Right lobe of liver (tissue), 6 donors: ENCODE measurements at regions not wholly inside any gene's neighbourhood (a gene's known extent, or its start where the extent isn't known, plus 50 kb on each side); places are given as distances from the start of the nearest gene placed in this dataset.
"Not testable (repeated sequence)": the region's sequence is repeated elsewhere in the genome, so short reads cannot be mapped to it uniquely, and the experiment has no call there.

Experiments used
- ATAC-seq, 4 donors: fragments of 200-7000 bp; cut with Tn5 transposase; one replicate each; pipeline ENCODE4 v1.9.1; 2020; ENCODE audit warnings: mild to moderate bottlenecking in 4 of 4, moderate library complexity in 4 of 4
- DNase-seq, 3 donors: peaks; one replicate each; pipeline ENCODE4 v3.0.0-alpha.2; 2020
- H3K27ac ChIP-seq, 3 donors: fragments of 200-600 bp; one replicate each; pipeline ENCODE4 v1.8.0; 2022
- H3K27me3 ChIP-seq, 2 donors: fragments of 200-600 bp; one replicate each; pipeline ENCODE4 v1.8.0; 2022
- H3K36me3 ChIP-seq, 4 donors: fragments of 200-600 bp; sonication (generic) in 1 of 4; one replicate each; pipeline versions ENCODE4 v1.5.1 to v1.8.0; 2017 to 2022; ENCODE audit warnings: control low read depth in 1 of 4
- H3K4me1 ChIP-seq, 4 donors: fragments of 200-600 bp; sonication (generic) in 1 of 4; one replicate each; pipeline versions ENCODE4 v1.5.1 to v1.8.0; 2017 to 2022; ENCODE audit warnings: control low read depth in 1 of 4
- H3K4me3 ChIP-seq, 3 donors: fragments of 200-600 bp; one replicate each; pipeline ENCODE4 v1.8.0; 2022
- H3K9me3 ChIP-seq, 4 donors: fragments of 200-600 bp; sonication (generic) in 1 of 4; one replicate each; pipeline versions ENCODE4 v1.5.1 to v1.8.0; 2017 to 2022; ENCODE audit warnings: control low read depth in 1 of 4
- POLR2A ChIP-seq: fragments of 450-650 bp; IDR thresholded peaks from one replicate; pipeline ENCODE4 v1.6.1; 2017; ENCODE audit warnings: antibody characterized with exemption, mild to moderate bottlenecking
- WGBS: methylation state at CpG from one replicate; pipeline ENCODE4 v1.1.6; 2018; ENCODE audit warnings: low coverage, low lambda C conversion rate; ENCODE audit not compliant: insufficient coverage; ENCODE audit errors: missing lambda C conversion rate; 5-methylcytosine and 5-hydroxymethylcytosine counted together
- intact Hi-C, 2 donors: fragments of 100-400 bp; cut with DNase I; formaldehyde crosslinking; loops; one replicate each; pipeline versions ENCODE4 v1.11.2 to v1.14.1; 2022
- TF ChIP-seq, protein P1 (sequence below), 4 donors: fragments of 200-600 bp in 3 of 4; fragments of 450-650 bp in 1 of 4; IDR thresholded peaks; one replicate each; pipeline versions ENCODE4 v1.5.1 to v1.8.0; 2016 to 2022; ENCODE audit warnings: antibody characterized with exemption in 4 of 4, mild to moderate bottlenecking in 2 of 4
- donor health status: DM: no; HTN: yes; CAD: no.
- donor health status: DM: no; HTN: no; CAD: no.
- donor health status: DM: no; HTN: no; CAD: no.
- donor health status: DM: no; HTN: yes; CAD: no.
- donor health status: DM: no; HTN: yes; CAD: no.

DNA sequence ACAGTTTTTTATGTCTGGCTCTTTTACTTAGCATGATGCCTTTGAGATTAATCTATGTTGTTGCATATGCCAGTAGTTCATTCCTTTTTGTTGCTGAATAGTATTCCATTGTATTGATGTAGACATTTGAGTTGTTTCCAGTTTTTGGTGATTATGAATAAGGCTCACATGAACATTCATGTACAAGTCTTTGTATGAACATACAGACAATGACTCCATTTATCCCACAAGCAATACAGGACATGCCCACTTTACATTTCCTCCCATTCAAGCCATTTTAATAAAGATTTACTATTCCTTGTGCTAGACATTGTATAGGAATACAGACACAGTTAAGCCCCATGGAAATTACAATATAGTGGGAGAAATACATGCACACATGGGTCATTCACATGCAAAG lies 118.0 kb downstream of the TRIM43 start:
- Histone ChIP-seq H3K27me3 (no peaks in the 10 kb centered on the region), H3K4me3 (no peak overlapping the region), H3K9me3 (no peaks in the 10 kb centered on the region), H3K36me3 (no peaks in the 10 kb centered on the region), H3K4me1 (no peaks in the 10 kb centered on the region), H3K27ac (no peak overlapping the region)
- no peak for DNase-seq
- TF ChIP-seq, protein P1, sequence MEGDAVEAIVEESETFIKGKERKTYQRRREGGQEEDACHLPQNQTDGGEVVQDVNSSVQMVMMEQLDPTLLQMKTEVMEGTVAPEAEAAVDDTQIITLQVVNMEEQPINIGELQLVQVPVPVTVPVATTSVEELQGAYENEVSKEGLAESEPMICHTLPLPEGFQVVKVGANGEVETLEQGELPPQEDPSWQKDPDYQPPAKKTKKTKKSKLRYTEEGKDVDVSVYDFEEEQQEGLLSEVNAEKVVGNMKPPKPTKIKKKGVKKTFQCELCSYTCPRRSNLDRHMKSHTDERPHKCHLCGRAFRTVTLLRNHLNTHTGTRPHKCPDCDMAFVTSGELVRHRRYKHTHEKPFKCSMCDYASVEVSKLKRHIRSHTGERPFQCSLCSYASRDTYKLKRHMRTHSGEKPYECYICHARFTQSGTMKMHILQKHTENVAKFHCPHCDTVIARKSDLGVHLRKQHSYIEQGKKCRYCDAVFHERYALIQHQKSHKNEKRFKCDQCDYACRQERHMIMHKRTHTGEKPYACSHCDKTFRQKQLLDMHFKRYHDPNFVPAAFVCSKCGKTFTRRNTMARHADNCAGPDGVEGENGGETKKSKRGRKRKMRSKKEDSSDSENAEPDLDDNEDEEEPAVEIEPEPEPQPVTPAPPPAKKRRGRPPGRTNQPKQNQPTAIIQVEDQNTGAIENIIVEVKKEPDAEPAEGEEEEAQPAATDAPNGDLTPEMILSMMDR (IDR thresholded peaks at IDR 0.05): no peak
- TF ChIP-seq POLR2A: no peak
- intact Hi-C loops: no loop called here
- ATAC-seq: no peak

DNA sequence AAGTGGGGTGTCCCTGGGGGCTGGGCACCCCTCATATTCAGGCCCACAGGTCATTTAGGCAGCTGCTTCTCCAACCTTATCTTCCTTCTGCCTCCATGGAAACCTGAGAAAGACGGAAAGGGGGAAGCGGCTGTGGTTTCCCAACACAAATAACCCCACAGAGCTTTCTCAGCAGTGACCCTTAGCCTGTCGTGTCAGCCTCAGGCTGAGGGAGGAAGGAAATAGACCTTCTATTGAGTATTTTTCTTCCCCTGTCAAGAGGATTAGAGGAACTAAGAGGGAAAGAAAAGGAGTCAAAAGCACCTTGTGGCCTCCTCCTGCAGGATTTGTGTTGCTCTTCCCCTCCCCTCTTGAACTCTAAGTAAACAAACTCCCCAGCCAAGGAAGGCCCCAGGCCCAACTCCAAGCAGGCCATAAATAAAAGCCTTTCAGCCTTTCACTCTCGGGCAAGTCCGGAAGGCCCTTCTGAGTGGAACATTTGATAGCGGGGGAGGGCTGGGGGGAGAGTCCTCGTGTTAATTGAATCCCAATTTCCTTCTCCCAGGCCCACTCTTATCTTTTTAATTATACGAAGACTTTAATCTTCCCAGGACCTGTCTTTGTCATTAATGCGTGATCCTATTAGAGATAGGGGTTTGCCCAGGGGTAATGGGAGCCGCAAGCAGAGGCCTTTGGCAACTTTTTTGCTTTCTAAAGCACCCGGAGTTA lies 121.8 kb downstream of the TRIM43 start:
- H3K36me3 ChIP-seq, H3K27ac ChIP-seq, H3K4me3 ChIP-seq, H3K4me1 ChIP-seq, H3K27me3 ChIP-seq, H3K9me3 ChIP-seq, DNase-seq, intact Hi-C loops: not testable (repeated sequence)
- peak in 2 of 4 donors; percentile 14 to 33 for ATAC-seq
- 58% methylated on average over 9 of the region's 11 CpGs for WGBS

DNA sequence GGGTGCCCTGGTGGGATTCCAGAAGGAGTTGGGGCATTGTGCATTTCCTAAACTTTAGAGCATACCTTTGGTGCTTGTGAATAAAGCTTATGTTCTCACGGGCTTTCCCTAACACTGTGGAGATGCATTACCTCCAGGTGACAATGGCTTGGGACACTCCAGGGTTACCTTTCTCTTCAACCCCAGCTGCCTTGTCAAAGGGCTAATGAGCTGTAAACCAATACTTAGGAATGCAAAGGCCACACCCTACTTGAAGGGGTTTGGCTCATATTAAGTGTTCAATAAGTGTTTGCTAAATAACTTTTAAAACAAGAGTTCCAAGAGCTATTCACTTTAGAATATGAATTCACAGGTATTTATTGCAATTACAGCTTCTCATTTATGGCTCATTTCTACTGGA lies 122.6 kb downstream of the TRIM43 start:
- H3K4me1 ChIP-seq, H3K4me3 ChIP-seq, H3K36me3 ChIP-seq, H3K9me3 ChIP-seq, intact Hi-C loops, H3K27ac ChIP-seq, DNase-seq, H3K27me3 ChIP-seq, ATAC-seq: not testable (repeated sequence)
- WGBS: no CpG with 5 or more reads among the region's 1 CpG

DNA sequence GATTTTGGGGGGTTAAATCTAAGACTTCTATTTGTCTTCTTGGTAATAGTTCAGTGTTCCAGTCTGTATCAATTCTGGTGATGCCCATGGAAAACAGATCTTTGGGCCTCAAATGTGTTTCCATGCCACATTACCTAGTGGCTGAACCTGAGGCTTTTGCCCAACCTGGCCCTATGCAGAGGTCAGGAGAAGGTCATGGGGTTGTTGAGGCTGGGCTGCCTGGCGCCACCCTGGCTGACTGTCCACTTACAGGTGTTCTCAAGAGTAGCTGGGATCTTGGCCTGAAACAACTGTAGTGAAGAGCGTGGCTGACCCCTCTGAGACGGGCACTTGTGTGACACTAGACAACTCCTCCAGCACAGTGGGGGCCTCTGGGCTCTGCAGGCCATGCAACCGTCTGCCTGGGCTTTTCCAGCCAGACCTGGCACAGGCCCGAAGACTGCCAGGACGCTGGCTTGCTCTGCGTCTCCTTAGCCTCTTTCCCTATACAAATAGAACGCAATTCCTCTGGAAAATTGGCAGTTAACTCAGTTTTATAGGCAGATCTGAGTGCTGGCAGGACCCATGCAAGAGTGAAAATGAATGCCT lies 127.8 kb downstream of the TRIM43 start:
- 85% methylated on average over 3 of the region's 8 CpGs for WGBS
- no peak overlapping the region for H3K27ac ChIP-seq
- ATAC-seq: peak in 2 of 4 donors; percentile 25 to 39
- DNase-seq: no peak
- intact Hi-C loops: no loop called here
- TF ChIP-seq, protein P1 (IDR thresholded peaks at IDR 0.05): no peak
- no peak for TF ChIP-seq POLR2A
- H3K36me3 ChIP-seq: no peaks in the 10 kb centered on the region
- H3K9me3 ChIP-seq: no peaks in the 10 kb centered on the region
- no peaks in the 10 kb centered on the region for H3K4me1 ChIP-seq
- no peaks in the 10 kb centered on the region for H3K27me3 ChIP-seq
- no peak overlapping the region for H3K4me3 ChIP-seq

DNA sequence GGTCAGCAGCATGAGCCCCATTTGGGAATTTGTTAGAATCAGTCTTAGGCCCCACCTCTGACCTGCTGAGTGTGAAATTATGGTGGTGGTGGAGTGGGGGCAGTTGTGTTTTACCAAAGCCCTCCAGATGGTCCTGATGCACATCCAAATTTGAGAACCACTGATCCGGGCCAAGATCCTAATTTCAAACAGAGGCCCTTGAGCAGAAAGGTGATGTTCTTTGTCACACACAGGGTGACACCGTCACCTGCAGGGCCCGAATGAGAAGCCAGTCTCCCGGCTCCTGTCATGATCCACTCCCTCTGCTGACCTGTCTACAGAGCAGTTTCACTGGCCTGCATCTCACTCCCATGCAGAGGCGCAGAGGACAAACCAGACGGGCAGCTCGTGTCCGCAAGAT lies 129.9 kb downstream of the TRIM43 start:
- intact Hi-C loops: no loop called here
- DNase-seq: no peak
- Histone ChIP-seq H3K27ac (no peak overlapping the region), H3K9me3 (no peaks in the 10 kb centered on the region), H3K4me3 (no peak overlapping the region), H3K36me3 (no peaks in the 10 kb centered on the region), H3K27me3 (no peaks in the 10 kb centered on the region), H3K4me1 (no peaks in the 10 kb centered on the region)
- WGBS: 100% methylated on average over 1 of the region's 8 CpGs
- no peak for ATAC-seq
- TF ChIP-seq, protein P1 (IDR thresholded peaks at IDR 0.05): no peak
- TF ChIP-seq POLR2A: no peak
